CD4-positive, alpha-beta T cell treated with Interleukin-10 for 1 hour (primary cell): ENCODE measurements at regions not wholly inside any gene's neighbourhood (a gene's known extent, or its start where the extent isn't known, plus 50 kb on each side); places are given as distances from the start of the nearest gene placed in this dataset.
A peak's percentile ranks its signal among the peaks of the same experiment; 100 is the strongest.

Source experiments
- DNase-seq: peaks from one replicate; pipeline ENCODE4 v3.0.0-alpha.2; 2020

- no peak for DNase-seq
These were observed 129.5 kb downstream of the UTP18 start for GRCh38 chr17:51389875-51390274.

- DNase-seq, result no peak
These were observed 131.8 kb downstream of the UTP18 start for GRCh38 chr17:51391982-51392654.

GRCh38 chr17:51395621-51396020 is 135.3 kb downstream of the UTP18 start:
- DNase-seq, result no peak

- no peak for DNase-seq
These were observed 137.2 kb downstream of the UTP18 start for GRCh38 chr17:51397361-51398127.

- DNase-seq, result no peak
These were observed 137.8 kb downstream of the UTP18 start for GRCh38 chr17:51398128-51398525.

GRCh38 chr17:51398687-51399086 is 138.3 kb downstream of the UTP18 start:
- DNase-seq, result no peak

GRCh38 chr17:51401279-51401678 is 140.9 kb downstream of the UTP18 start:
- DNase-seq, result no peak

- DNase-seq, result no peak
These were observed 142.6 kb downstream of the UTP18 start for GRCh38 chr17:51402899-51403298.

- no peak for DNase-seq
These were observed 147.2 kb downstream of the UTP18 start for GRCh38 chr17:51407576-51407975.

GRCh38 chr17:51419476-51419875 is 159.1 kb downstream of the UTP18 start:
- DNase-seq, result no peak

GRCh38 chr17:51421525-51421924 is 161.2 kb downstream of the UTP18 start:
- no peak for DNase-seq

GRCh38 chr17:51422634-51423033 is 162.3 kb downstream of the UTP18 start:
- DNase-seq, result no peak

GRCh38 chr17:51423421-51424160 is 163.2 kb downstream of the UTP18 start:
- no peak for DNase-seq

- DNase-seq, result no peak
These were observed 165.4 kb downstream of the UTP18 start for GRCh38 chr17:51425773-51426172.

GRCh38 chr17:51427323-51427811 is 167.0 kb downstream of the UTP18 start:
- peak; percentile 60 for DNase-seq

GRCh38 chr17:51427856-51428255 is 167.5 kb downstream of the UTP18 start:
- DNase-seq, result peak; percentile 81

- no peak for DNase-seq
These were observed 168.5 kb downstream of the UTP18 start for GRCh38 chr17:51428668-51429495.

- peak; percentile 40 for DNase-seq
These were observed 169.6 kb downstream of the UTP18 start for GRCh38 chr17:51429938-51430337.

GRCh38 chr17:51430591-51430990 is 170.2 kb downstream of the UTP18 start:
- no peak for DNase-seq

- DNase-seq, result no peak
These were observed 174.3 kb downstream of the UTP18 start for GRCh38 chr17:51434434-51435170.

- DNase-seq, result peak; percentile 40
These were observed 174.8 kb downstream of the UTP18 start for GRCh38 chr17:51435171-51435552.

- peak; percentile 62 for DNase-seq
These were observed 175.3 kb downstream of the UTP18 start for GRCh38 chr17:51435641-51436091.
